ENCODE measurements at regions not wholly inside any gene's neighbourhood (a gene's known extent, or its start where the extent isn't known, plus 50 kb on each side); places are given as distances from the start of the nearest gene placed in this dataset.

DNA sequence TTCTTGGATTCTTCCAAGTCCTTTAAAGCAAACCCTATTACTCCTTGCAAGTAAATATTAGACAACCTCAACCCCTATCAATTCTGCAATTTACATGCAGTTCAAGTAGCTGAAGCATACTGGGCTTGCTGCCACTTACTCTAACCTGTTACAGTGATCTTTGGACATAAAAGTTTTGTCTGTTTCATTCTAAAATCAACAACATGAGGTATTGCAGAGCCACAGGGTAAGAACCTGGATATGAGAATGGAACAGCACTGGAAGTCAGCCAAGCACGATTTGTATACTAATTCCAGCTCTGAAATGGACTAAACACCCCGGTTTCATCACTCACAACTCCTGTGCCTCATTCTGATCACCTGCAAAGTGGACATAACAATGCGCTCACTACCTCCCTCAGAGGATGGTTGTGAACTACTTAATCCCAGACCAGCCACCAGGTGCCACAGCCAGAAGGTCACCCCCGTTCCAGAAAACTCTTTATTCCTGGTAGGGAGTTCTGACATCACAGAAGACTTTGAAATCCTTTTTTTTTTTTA is 270.0 kb downstream of the ADGB start:
- ChIA-PET POLR2A (no interaction called here), CTCF (no interaction called here)
- Mint-ChIP-seq H3K9me3 (no peaks in the 10 kb centered on the region), H3K27ac (no peak overlapping the region), H3K4me3 (no peak overlapping the region), H3K27me3 (ENCODE audit: low read depth) (no peaks in the 10 kb centered on the region), H3K36me3 (no peaks in the 10 kb centered on the region), H3K4me1 (no peaks in the 10 kb centered on the region)
- DNase-seq (ENCODE audit: low spot score) (no peak), ATAC-seq (no peak)
- TF ChIP-seq ZBTB21 (CRISPR knock-in tag; IDR thresholded peaks at IDR 0.05; ENCODE audit: borderline replicate concordance) (no peak), ZBTB43 (CRISPR knock-in tag; IDR thresholded peaks at IDR 0.05) (no peak), ZNF532 (CRISPR knock-in tag; IDR thresholded peaks at IDR 0.05; ENCODE audit: borderline replicate concordance) (no peak), SP1 (CRISPR knock-in tag; conservative IDR thresholded peaks at IDR 0.05) (no peak), ZNF138 (CRISPR knock-in tag; conservative IDR thresholded peaks at IDR 0.05) (no peak), RORB (CRISPR knock-in tag; IDR thresholded peaks at IDR 0.05) (no peak), MXD4 (CRISPR knock-in tag; IDR thresholded peaks at IDR 0.05; ENCODE audit: borderline replicate concordance) (no peak), ZNF263 (CRISPR knock-in tag; IDR thresholded peaks at IDR 0.05; ENCODE audit: low read depth) (no peak), JAZF1 (CRISPR knock-in tag; IDR thresholded peaks at IDR 0.05) (no peak), ZNF219 (CRISPR knock-in tag; IDR thresholded peaks at IDR 0.05; ENCODE audit: borderline replicate concordance) (no peak), TEAD1 (CRISPR knock-in tag; IDR thresholded peaks at IDR 0.05) (no peak)
- TF ChIP-seq, protein P1, sequence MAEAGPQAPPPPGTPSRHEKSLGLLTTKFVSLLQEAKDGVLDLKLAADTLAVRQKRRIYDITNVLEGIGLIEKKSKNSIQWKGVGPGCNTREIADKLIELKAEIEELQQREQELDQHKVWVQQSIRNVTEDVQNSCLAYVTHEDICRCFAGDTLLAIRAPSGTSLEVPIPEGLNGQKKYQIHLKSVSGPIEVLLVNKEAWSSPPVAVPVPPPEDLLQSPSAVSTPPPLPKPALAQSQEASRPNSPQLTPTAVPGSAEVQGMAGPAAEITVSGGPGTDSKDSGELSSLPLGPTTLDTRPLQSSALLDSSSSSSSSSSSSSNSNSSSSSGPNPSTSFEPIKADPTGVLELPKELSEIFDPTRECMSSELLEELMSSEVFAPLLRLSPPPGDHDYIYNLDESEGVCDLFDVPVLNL (CRISPR knock-in tag; IDR thresholded peaks at IDR 0.05; ENCODE audit: borderline replicate concordance, low read depth), result no peak

GRCh38 chr6:146870760-146871159 is 272.0 kb downstream of the ADGB start:
- Mint-ChIP-seq H3K36me3 (no peaks in the 10 kb centered on the region), H3K4me1 (no peaks in the 10 kb centered on the region), H3K27ac (no peak overlapping the region), H3K27me3 (ENCODE audit: low read depth) (no peaks in the 10 kb centered on the region), H3K9me3 (no peaks in the 10 kb centered on the region), H3K4me3 (no peak overlapping the region)
- no peak for ATAC-seq
- ChIA-PET POLR2A (interaction anchor here (0.6 kb wide), 1 partner anchor 426 kb away, joined by 3 read pairs; no protein-coding TSS in a partner anchor), CTCF (no interaction called here)
- DNase-seq (ENCODE audit: low spot score), result no peak
- no peak for TF ChIP-seq FOXP1 (CRISPR knock-in tag; IDR thresholded peaks at IDR 0.05; ENCODE audit: borderline replicate concordance)
- TF ChIP-seq TEAD1 (CRISPR knock-in tag; IDR thresholded peaks at IDR 0.05), result no peak
- TF ChIP-seq EMX1 (CRISPR knock-in tag; IDR thresholded peaks at IDR 0.05), result no peak
- TF ChIP-seq HMGA2 (CRISPR knock-in tag; IDR thresholded peaks at IDR 0.05), result no peak
- TF ChIP-seq NR2C2 (CRISPR knock-in tag; IDR thresholded peaks at IDR 0.05), result no peak
- TF ChIP-seq KAT7 (CRISPR knock-in tag; IDR thresholded peaks at IDR 0.05; ENCODE audit: borderline replicate concordance), result no peak
- TF ChIP-seq ATF2 (CRISPR knock-in tag; IDR thresholded peaks at IDR 0.05; ENCODE audit: borderline replicate concordance, low read depth), result no peak
- TF ChIP-seq CREB1 (CRISPR knock-in tag; IDR thresholded peaks at IDR 0.05), result no peak
- TF ChIP-seq, protein P2, sequence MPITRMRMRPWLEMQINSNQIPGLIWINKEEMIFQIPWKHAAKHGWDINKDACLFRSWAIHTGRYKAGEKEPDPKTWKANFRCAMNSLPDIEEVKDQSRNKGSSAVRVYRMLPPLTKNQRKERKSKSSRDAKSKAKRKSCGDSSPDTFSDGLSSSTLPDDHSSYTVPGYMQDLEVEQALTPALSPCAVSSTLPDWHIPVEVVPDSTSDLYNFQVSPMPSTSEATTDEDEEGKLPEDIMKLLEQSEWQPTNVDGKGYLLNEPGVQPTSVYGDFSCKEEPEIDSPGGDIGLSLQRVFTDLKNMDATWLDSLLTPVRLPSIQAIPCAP (CRISPR knock-in tag; IDR thresholded peaks at IDR 0.05), result no peak
- TF ChIP-seq MAX (CRISPR knock-in tag; IDR thresholded peaks at IDR 0.05), result no peak
- no peak for TF ChIP-seq ZMAT4 (CRISPR knock-in tag; IDR thresholded peaks at IDR 0.05)
- TF ChIP-seq NFYB (CRISPR knock-in tag; conservative IDR thresholded peaks at IDR 0.05; ENCODE audit: low read depth), result no peak
- TF ChIP-seq MLX (CRISPR knock-in tag; IDR thresholded peaks at IDR 0.05), result no peak
- TF ChIP-seq ZNF416 (CRISPR knock-in tag; IDR thresholded peaks at IDR 0.05), result no peak
- no peak for TF ChIP-seq GTF2I (CRISPR knock-in tag; conservative IDR thresholded peaks at IDR 0.05)

All from WTC11 (cell line).